Stomach (tissue), 8 donors: ENCODE measurements at regions not wholly inside any gene's neighbourhood (a gene's known extent, or its start where the extent isn't known, plus 50 kb on each side); places are given as distances from the start of the nearest gene placed in this dataset.

Source experiments
- DNase-seq, 2 donors: peaks; one replicate each; pipeline versions ENCODE4 v3.0.0 to v3.0.0-alpha.2; 2013 to 2019
- H3K27ac ChIP-seq, 5 donors: fragments of 200-600 bp in 4 of 5; sonication (generic) in 4 of 5; one replicate each; pipeline ENCODE4 v1.5.1; 2013 to 2019; ENCODE audit warnings: mild to moderate bottlenecking in 1 of 5, moderate library complexity in 1 of 5
- H3K27me3 ChIP-seq, 3 donors: fragments of 200-600 bp; sonication (generic); one replicate each; pipeline ENCODE4 v1.5.1; 2017 to 2019; ENCODE audit warnings: mixed run types in 1 of 3
- H3K36me3 ChIP-seq, 4 donors: fragments of 200-600 bp; sonication (generic); 1 replicate in 3 of 4; 2 replicates in 1 of 4; pipeline ENCODE4 v1.5.1; 2016 to 2019
- H3K4me1 ChIP-seq, 4 donors: fragments of 200-600 bp; sonication (generic); one replicate each; pipeline ENCODE4 v1.5.1; 2016 to 2019
- H3K4me3 ChIP-seq, 4 donors: fragments of 200-600 bp; sonication (generic) in 3 of 4; one replicate each; pipeline ENCODE4 v1.5.1; 2016 to 2019; ENCODE audit warnings: mild to moderate bottlenecking in 1 of 4
- H3K9me3 ChIP-seq, 4 donors: fragments of 200-600 bp; sonication (generic); one replicate each; pipeline ENCODE4 v1.5.1; 2016 to 2019
- EP300 ChIP-seq: sonication (generic); formaldehyde crosslinking; IDR thresholded peaks from one replicate; pipeline ENCODE4 v1.6.1; 2017; ENCODE audit warnings: antibody characterized with exemption
- POLR2A ChIP-seq, 4 donors: fragments of 450-650 bp; IDR thresholded peaks; one replicate each; pipeline ENCODE4 v1.6.1; 2016; ENCODE audit warnings: antibody characterized with exemption in 4 of 4, control low read depth in 2 of 4, mild to moderate bottlenecking in 1 of 4, moderate library complexity in 1 of 4
- POLR2AphosphoS5 ChIP-seq, 3 donors: sonication (generic); formaldehyde crosslinking; IDR thresholded peaks; one replicate each; pipeline ENCODE4 v1.6.1; 2016; ENCODE audit warnings: antibody characterized with exemption in 3 of 3
- WGBS, 5 donors: extraction: QIAGEN DNeasy Blood & Tissue Kit in 3 of 5; methylation state at CpG; one replicate each; pipeline versions ENCODE4 v1.1.5 to v1.1.7; 2013 to 2018; 5-methylcytosine and 5-hydroxymethylcytosine counted together
- intact Hi-C: fragments of 100-400 bp; cut with DNase I; formaldehyde crosslinking; loops from one replicate; pipeline ENCODE4 v1.15.1; 2023; ENCODE audit warnings: low total_unique reads
- TF ChIP-seq, protein P1 (sequence below), 7 experiments: fragments of 450-650 bp in 4 of 7; fragments of 200-600 bp in 3 of 7; sonication (generic) in 3 of 7; IDR thresholded peaks; one replicate each; pipeline ENCODE4 v1.5.1; 2016 to 2019; ENCODE audit warnings: antibody characterized with exemption in 7 of 7, control low read depth in 2 of 7, mild to moderate bottlenecking in 1 of 7
- donor health status: healthy with polysubstance abuse.
- donor health status: Bipolar disorder and iron deficiency.
- donor health status: healthy.

DNA sequence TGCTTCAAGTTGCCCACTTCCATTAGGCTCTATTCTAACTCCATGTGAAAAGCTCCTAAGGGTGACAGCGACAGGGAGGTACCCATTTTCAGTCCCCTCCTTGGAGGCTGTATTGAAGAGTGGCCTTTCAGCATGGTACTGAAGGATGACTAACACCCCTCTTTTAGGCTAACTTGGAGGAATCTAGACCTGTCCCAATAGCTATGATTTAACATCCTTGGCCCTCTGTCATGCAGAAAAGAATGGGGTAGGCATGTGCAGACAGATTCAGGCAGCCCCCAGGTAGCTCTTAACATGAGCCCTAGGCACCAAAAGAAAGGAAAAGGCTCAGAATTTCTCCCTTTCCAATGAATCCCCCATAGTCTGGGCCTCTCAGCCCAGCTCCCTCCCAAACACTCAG is 89.3 kb upstream of the AMOTL1 start:
- 92 to 100% (median 98%) methylated on average over 1 of the region's 1 CpG for WGBS, 5 donors
- Histone ChIP-seq H3K4me1 (peaks cover 0 to 3% (median 0%) of the 10 kb centered on the region in 4 donors), H3K9me3 (no peaks in the 10 kb centered on the region), H3K36me3 (no peaks in the 10 kb centered on the region), H3K27ac (no peak overlapping the region), H3K27me3 (no peaks in the 10 kb centered on the region), H3K4me3 (no peak overlapping the region)
- no peak for DNase-seq
- intact Hi-C loops = no loop called here
- TF ChIP-seq, protein P1, sequence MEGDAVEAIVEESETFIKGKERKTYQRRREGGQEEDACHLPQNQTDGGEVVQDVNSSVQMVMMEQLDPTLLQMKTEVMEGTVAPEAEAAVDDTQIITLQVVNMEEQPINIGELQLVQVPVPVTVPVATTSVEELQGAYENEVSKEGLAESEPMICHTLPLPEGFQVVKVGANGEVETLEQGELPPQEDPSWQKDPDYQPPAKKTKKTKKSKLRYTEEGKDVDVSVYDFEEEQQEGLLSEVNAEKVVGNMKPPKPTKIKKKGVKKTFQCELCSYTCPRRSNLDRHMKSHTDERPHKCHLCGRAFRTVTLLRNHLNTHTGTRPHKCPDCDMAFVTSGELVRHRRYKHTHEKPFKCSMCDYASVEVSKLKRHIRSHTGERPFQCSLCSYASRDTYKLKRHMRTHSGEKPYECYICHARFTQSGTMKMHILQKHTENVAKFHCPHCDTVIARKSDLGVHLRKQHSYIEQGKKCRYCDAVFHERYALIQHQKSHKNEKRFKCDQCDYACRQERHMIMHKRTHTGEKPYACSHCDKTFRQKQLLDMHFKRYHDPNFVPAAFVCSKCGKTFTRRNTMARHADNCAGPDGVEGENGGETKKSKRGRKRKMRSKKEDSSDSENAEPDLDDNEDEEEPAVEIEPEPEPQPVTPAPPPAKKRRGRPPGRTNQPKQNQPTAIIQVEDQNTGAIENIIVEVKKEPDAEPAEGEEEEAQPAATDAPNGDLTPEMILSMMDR (IDR thresholded peaks at IDR 0.05) = no peak
- TF ChIP-seq POLR2AphosphoS5 (IDR thresholded peaks at IDR 0.05) (no peak), EP300 (no peak), POLR2A (IDR thresholded peaks at IDR 0.05) (no peak)

DNA sequence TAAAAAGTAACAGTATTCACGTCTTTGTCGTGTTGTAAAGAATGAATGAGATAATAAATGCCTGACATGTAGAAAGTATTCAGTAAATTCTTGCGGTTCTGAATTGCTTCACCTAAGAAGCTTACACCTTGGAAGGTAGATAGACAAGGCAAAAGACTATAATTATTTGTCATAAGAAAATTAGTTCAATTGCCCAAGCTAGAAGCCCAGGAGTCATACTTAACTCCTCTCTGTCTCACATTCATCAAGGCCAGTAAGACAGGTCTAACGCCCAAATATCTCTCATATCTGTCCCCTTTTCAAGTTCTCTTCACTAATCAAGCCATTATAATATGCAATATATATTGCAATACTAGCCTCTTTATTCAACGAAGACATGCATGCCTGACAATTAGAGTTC is 87.7 kb upstream of the AMOTL1 start:
- Histone ChIP-seq H3K9me3 (peaks cover 0 to 3% (median 1%) of the 10 kb centered on the region in 4 donors), H3K27me3 (no peaks in the 10 kb centered on the region), H3K27ac (no peak overlapping the region), H3K36me3 (no peaks in the 10 kb centered on the region), H3K4me3 (no peak overlapping the region), H3K4me1 (no peaks in the 10 kb centered on the region)
- DNase-seq = no peak
- TF ChIP-seq EP300 = no peak
- no peak for TF ChIP-seq POLR2A (IDR thresholded peaks at IDR 0.05)
- TF ChIP-seq, protein P1 (IDR thresholded peaks at IDR 0.05) = no peak
- TF ChIP-seq POLR2AphosphoS5 (IDR thresholded peaks at IDR 0.05) = no peak
- intact Hi-C loops = no loop called here
- WGBS, 5 donors = 89 to 90% (median 90%) methylated on average over 5 of the region's 5 CpGs

DNA sequence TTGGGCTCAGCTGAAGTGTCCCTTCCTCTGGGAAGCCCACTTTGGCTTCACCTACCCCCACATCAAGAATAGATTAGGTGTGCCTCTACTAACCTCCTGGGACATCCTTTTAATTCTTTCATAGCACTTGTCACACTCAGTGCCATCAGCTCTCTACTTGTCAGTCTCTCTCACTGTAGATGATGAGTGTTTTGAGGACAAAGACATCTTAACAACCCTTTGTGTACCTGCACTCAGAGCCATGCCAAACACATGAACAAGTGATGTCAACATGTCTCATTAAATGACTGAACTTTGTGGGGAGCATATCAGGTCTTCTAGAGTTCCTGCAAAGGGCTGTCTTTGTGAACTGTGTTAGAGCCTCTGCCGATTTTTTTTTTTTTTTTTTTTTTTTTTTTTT is 87.0 kb upstream of the AMOTL1 start:
- intact Hi-C loops = no loop called here
- Histone ChIP-seq H3K36me3 (no peaks in the 10 kb centered on the region), H3K4me1 (no peaks in the 10 kb centered on the region), H3K9me3 (peaks cover 0 to 10% (median 5%) of the 10 kb centered on the region in 4 donors), H3K4me3 (no peak overlapping the region), H3K27ac (no peak overlapping the region), H3K27me3 (no peaks in the 10 kb centered on the region)
- TF ChIP-seq POLR2A (IDR thresholded peaks at IDR 0.05) = no peak
- TF ChIP-seq EP300 = no peak
- TF ChIP-seq, protein P1 (IDR thresholded peaks at IDR 0.05) = no peak
- no peak for DNase-seq
- WGBS, 5 donors = 67 to 100% (median 88%) methylated on average over 1 of the region's 1 CpG

DNA sequence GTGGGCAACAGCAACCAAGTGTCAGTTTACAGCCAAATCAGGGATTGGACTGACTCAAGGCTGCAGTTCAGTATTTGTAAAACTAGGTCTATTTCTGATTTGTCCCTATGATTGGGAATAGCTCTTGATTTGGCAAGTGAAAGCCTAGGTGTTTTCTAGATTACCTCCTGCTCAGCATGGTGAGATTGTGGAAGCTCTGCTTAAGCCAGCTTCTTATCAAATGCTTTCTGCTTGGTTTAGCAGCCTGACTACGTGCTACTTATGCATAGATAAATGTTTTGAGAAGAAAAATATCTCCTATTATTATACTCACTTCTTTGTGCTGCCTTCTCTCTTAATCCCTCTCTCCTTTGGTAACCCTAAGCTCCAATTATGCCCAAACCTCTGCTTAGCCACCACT is 86.3 kb upstream of the AMOTL1 start:
- intact Hi-C loops = no loop called here
- no peaks in the 10 kb centered on the region for H3K36me3 ChIP-seq
- no peak for TF ChIP-seq POLR2A (IDR thresholded peaks at IDR 0.05)
- TF ChIP-seq, protein P1 (IDR thresholded peaks at IDR 0.05) = no peak
- no peaks in the 10 kb centered on the region for H3K27me3 ChIP-seq
- H3K4me3 ChIP-seq = no peak overlapping the region
- WGBS, 5 donors = 42 to 67% (median 59%) methylated on average over 1 of the region's 1 CpG
- H3K27ac ChIP-seq = no peak overlapping the region
- peaks cover 0 to 14% (median 7%) of the 10 kb centered on the region in 4 donors for H3K9me3 ChIP-seq
- DNase-seq = no peak
- no peaks in the 10 kb centered on the region for H3K4me1 ChIP-seq
